Esophagus muscularis mucosa (tissue), 4 donors: ENCODE measurements at regions not wholly inside any gene's neighbourhood (a gene's known extent, or its start where the extent isn't known, plus 50 kb on each side); places are given as distances from the start of the nearest gene placed in this dataset.

Experiments used
- DNase-seq: peaks from one replicate; pipeline ENCODE4 v3.0.0-alpha.2; 2017; ENCODE audit errors: extremely low spot score
- H3K27ac ChIP-seq, 4 donors: fragments of 200-600 bp; sonication (generic); replicated peaks in 1 of 4; 1 replicate in 3 of 4; 2 replicates in 1 of 4; pipeline ENCODE4 v1.5.1; 2016 to 2019; ENCODE audit warnings: mild to moderate bottlenecking in 1 of 4
- H3K27me3 ChIP-seq, 4 donors: fragments of 200-600 bp; sonication (generic); one replicate each; pipeline versions ENCODE4 v1.5.1 to v1.6.0; 2016 to 2019
- H3K36me3 ChIP-seq, 4 donors: fragments of 200-600 bp; sonication (generic); one replicate each; pipeline ENCODE4 v1.5.1; 2016 to 2019
- H3K4me1 ChIP-seq, 4 donors: fragments of 200-600 bp; sonication (generic); one replicate each; pipeline ENCODE4 v1.5.1; 2016 to 2019
- H3K4me3 ChIP-seq, 4 donors: fragments of 200-600 bp; sonication (generic); 1 replicate in 2 of 4; 2 replicates in 2 of 4; pipeline ENCODE4 v1.5.1; 2016 to 2019; ENCODE audit warnings: mild to moderate bottlenecking in 4 of 4, moderate library complexity in 1 of 4
- H3K9me3 ChIP-seq, 4 donors: fragments of 200-600 bp; sonication (generic); 1 replicate in 3 of 4; 2 replicates in 1 of 4; pipeline ENCODE4 v1.5.1; 2016 to 2019
- CTCF ChIP-seq, 3 experiments: fragments of 200-600 bp in 2 of 3; fragments of 450-650 bp in 1 of 3; sonication (generic) in 2 of 3; IDR thresholded peaks; one replicate each; pipeline ENCODE4 v1.5.1; 2017 to 2019; ENCODE audit warnings: antibody characterized with exemption in 3 of 3, mild to moderate bottlenecking in 2 of 3, moderate library complexity in 1 of 3
- EP300 ChIP-seq: sonication (generic); formaldehyde crosslinking; IDR thresholded peaks from one replicate; pipeline ENCODE4 v1.6.1; 2017; ENCODE audit warnings: antibody characterized with exemption
- POLR2A ChIP-seq: fragments of 450-650 bp; IDR thresholded peaks from one replicate; pipeline ENCODE4 v1.6.1; 2017; ENCODE audit warnings: antibody characterized with exemption, moderate library complexity, mild to moderate bottlenecking, low read depth
- POLR2AphosphoS5 ChIP-seq, 2 donors: sonication (generic); formaldehyde crosslinking; IDR thresholded peaks; one replicate each; pipeline ENCODE4 v1.6.1; 2017; ENCODE audit warnings: antibody characterized with exemption in 2 of 2
- WGBS: methylation state at CpG from one replicate; pipeline ENCODE4 v1.1.5; 2018; 5-methylcytosine and 5-hydroxymethylcytosine counted together
- intact Hi-C: fragments of 100-400 bp; cut with DNase I; formaldehyde crosslinking; loops from one replicate; pipeline ENCODE4 v1.15.1; 2023

- Histone ChIP-seq H3K9me3 (no peaks in the 10 kb centered on the region), H3K27ac (no peak overlapping the region), H3K4me1 (no peaks in the 10 kb centered on the region), H3K36me3 (no peaks in the 10 kb centered on the region), H3K4me3 (no peak overlapping the region), H3K27me3 (no peaks in the 10 kb centered on the region)
- WGBS, result 90% methylated on average over 5 of the region's 5 CpGs
- no peak for TF ChIP-seq POLR2A
- TF ChIP-seq CTCF (IDR thresholded peaks at IDR 0.05), result no peak
- TF ChIP-seq POLR2AphosphoS5 (IDR thresholded peaks at IDR 0.05), result no peak
- TF ChIP-seq EP300, result no peak
- intact Hi-C loops, result no loop called here
- DNase-seq, result no peak
These were observed 170.8 kb upstream of the C11orf87 start for GRCh38 chr11:109251230-109251629.

- intact Hi-C loops, result no loop called here
- 89% methylated on average over 1 of the region's 1 CpG for WGBS
- no peak for DNase-seq
These were observed 157.9 kb upstream of the C11orf87 start for GRCh38 chr11:109264128-109264527.

GRCh38 chr11:109267293-109268095, 154.5 kb upstream of the C11orf87 start:
- Histone ChIP-seq H3K9me3 (peaks cover 0 to 19% (median 13%) of the 10 kb centered on the region in 4 donors), H3K27ac (no peak overlapping the region), H3K4me3 (no peak overlapping the region), H3K27me3 (no peaks in the 10 kb centered on the region), H3K4me1 (no peaks in the 10 kb centered on the region), H3K36me3 (no peaks in the 10 kb centered on the region)
- no peak for DNase-seq
- 17% methylated on average over 1 of the region's 2 CpGs for WGBS
- TF ChIP-seq POLR2AphosphoS5 (IDR thresholded peaks at IDR 0.05) (no peak), POLR2A (no peak)
- intact Hi-C loops, result no loop called here

More at GRCh38 chr11:109264128-109264527, 157.9 kb upstream of the C11orf87 start:
- Histone ChIP-seq H3K9me3 (peaks cover 0 to 25% (median 18%) of the 10 kb centered on the region in 4 donors), H3K27me3 (no peaks in the 10 kb centered on the region), H3K27ac (no peak overlapping the region), H3K36me3 (no peaks in the 10 kb centered on the region), H3K4me1 (no peaks in the 10 kb centered on the region), H3K4me3 (no peak overlapping the region)
- no peak for TF ChIP-seq CTCF (IDR thresholded peaks at IDR 0.05)
- TF ChIP-seq POLR2AphosphoS5 (IDR thresholded peaks at IDR 0.05), result no peak
- TF ChIP-seq EP300, result no peak
- no peak for TF ChIP-seq POLR2A

- TF ChIP-seq POLR2A (no peak), POLR2AphosphoS5 (IDR thresholded peaks at IDR 0.05) (no peak), EP300 (no peak), CTCF (IDR thresholded peaks at IDR 0.05) (no peak)
- no peak overlapping the region for H3K27ac ChIP-seq
- 48% methylated on average over 2 of the region's 2 CpGs for WGBS
- H3K36me3 ChIP-seq, result no peaks in the 10 kb centered on the region
- no peaks in the 10 kb centered on the region for H3K4me1 ChIP-seq
- no peak overlapping the region for H3K4me3 ChIP-seq
- peaks cover 0 to 4% (median 0%) of the 10 kb centered on the region in 4 donors for H3K9me3 ChIP-seq
- intact Hi-C loops, result no loop called here
- no peaks in the 10 kb centered on the region for H3K27me3 ChIP-seq
- no peak for DNase-seq
These were observed 146.1 kb upstream of the C11orf87 start for GRCh38 chr11:109275931-109276330.

GRCh38 chr11:109285465-109285864, 136.5 kb upstream of the C11orf87 start:
- TF ChIP-seq CTCF (IDR thresholded peaks at IDR 0.05) (no peak), EP300 (no peak), POLR2AphosphoS5 (IDR thresholded peaks at IDR 0.05) (no peak), POLR2A (no peak)
- Histone ChIP-seq H3K27ac (no peak overlapping the region), H3K36me3 (no peaks in the 10 kb centered on the region), H3K9me3 (peaks cover 0 to 8% (median 5%) of the 10 kb centered on the region in 4 donors), H3K4me3 (no peak overlapping the region), H3K27me3 (no peaks in the 10 kb centered on the region), H3K4me1 (peaks cover 0 to 8% (median 0%) of the 10 kb centered on the region in 4 donors)
- intact Hi-C loops, result no loop called here
- 69% methylated on average over 2 of the region's 2 CpGs for WGBS
- DNase-seq, result no peak
